ENCODE measurements at regions not wholly inside any gene's neighbourhood (a gene's known extent, or its start where the extent isn't known, plus 50 kb on each side); places are given as distances from the start of the nearest gene placed in this dataset.
A peak's percentile ranks its signal among the peaks of the same experiment; 100 is the strongest.

DNA sequence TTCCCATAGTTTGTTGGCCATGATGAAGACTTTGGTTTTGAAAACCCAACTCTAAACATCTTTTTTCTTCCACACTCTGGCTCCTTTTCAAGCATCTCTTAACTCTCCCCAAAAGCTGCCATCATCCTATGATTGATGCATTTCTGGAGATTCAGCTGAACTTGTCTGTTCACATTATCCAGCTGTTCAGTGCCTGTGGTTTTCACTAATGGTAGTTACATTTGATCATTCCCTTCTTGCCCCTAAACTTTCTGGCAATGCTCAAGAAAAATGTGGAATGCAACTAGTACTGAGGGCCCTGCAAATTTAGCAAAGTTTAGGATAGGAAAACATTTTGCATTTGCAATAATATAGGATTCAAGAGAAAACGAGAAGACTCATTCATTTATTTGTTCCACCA is 267.5 kb downstream of the ENC1 start:
- no peak for DNase-seq
- intact Hi-C loops (cut with DNase I, micrococcal nuclease), result no loop called here
- no peak for ATAC-seq

GRCh38 chr5:74372502-74373064 is 267.9 kb downstream of the ENC1 start:
- ATAC-seq, result no peak
- intact Hi-C loops (cut with DNase I, micrococcal nuclease), result no loop called here
- no peak for DNase-seq

DNA sequence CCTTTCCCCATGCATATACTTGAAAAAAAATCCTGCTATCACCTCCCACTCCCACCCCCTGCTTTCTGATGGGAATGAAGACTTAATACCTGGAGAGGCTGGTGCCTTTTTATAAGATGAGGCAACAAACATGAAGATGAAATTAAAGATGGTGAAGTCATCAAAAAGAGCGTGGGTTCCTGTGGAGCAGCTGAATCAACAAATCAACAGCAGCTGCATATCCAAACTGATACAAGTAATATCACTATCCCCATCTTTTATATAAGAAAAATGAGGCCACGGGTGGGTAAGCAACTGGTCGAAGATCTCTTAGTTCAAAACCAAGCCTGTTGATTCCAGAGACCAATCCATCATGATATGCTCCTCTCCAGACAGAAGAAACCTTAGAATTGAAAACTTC is 268.5 kb downstream of the ENC1 start:
- DNase-seq (no peak), ATAC-seq (no peak)
- intact Hi-C loops (cut with DNase I, micrococcal nuclease), result no loop called here

DNA sequence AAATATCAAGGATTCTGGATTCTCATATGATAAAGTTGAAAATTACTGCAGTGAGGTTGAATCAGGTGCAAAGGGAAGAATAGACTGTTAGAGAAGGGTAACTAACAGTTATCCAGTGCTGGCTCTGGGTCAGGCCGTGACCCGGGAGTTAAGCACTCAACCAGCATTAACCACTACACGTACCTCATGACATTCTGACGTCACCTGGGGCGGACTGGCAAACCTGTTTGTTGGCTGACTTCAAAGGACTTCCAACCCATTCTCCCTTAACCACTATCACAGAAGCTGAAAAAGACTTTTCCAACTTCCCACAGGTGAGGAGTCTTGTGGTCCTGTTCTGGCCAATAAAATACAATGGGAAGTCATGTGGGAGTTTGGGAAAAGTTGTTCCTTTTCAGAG is 268.9 kb downstream of the ENC1 start:
- ATAC-seq (no peak), DNase-seq (no peak)
- intact Hi-C loops (cut with DNase I, micrococcal nuclease), result no loop called here

GRCh38 chr5:74370168-74370567 is 270.4 kb downstream of the ENC1 start:
- intact Hi-C loops (cut with DNase I, micrococcal nuclease), result no loop called here

DNA sequence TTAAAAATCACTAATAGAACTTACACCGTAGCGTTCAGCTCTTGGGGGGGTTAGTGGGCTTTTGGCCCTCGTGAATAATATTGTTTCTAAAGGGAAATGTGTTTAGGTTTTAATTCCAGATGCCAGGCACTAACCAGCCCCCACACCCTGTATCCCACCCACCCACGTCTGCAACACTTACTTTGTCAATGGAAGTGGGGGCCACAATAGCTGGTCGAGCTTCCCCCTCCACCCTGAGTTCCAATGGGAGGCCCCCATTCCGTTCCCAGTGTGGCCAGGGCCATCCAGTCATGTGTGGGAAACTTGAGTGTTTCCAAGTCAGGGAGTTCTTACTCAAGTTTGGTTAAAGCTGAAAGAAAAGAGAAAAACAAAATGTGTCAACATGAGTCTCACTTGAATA is 271.4 kb downstream of the ENC1 start:
- intact Hi-C loops (cut with DNase I, micrococcal nuclease), result no loop called here
- no peak for DNase-seq
- ATAC-seq, result no peak

More at GRCh38 chr5:74370168-74370567, 270.4 kb downstream of the ENC1 start:
- ATAC-seq, result no peak
- DNase-seq, result no peak

DNA sequence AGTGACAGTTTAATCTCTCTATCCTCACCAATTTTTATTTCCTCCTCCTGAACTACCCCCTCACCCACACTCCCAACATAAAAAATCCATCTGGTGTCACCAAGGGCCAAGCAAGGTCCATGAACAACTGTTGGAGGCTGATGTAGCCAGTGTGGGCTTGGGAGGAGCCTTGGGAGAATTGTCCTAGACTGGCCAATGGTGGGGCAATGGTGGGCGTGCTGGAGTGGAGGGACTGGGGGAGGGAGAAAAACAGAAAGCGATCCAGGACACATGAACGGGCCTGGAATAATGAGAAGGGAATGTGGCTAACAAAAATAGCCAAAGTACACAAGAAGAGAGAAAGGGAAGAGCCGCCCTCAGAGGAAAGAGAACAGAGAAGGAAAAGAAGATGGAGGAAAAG is 272.6 kb downstream of the ENC1 start:
- no peak for ATAC-seq

GRCh38 chr5:74367241-74367733 is 273.2 kb downstream of the ENC1 start:
- DNase-seq (no peak), ATAC-seq (no peak)
- intact Hi-C loops (cut with DNase I, micrococcal nuclease), result no loop called here

More for the DNA sequence above, 272.6 kb downstream of the ENC1 start:
- intact Hi-C loops (cut with DNase I, micrococcal nuclease), result no loop called here
- no peak for DNase-seq

GRCh38 chr5:74365723-74366122 is 274.8 kb downstream of the ENC1 start:
- ATAC-seq (no peak), DNase-seq (no peak)
- intact Hi-C loops (cut with DNase I, micrococcal nuclease), result no loop called here

DNA sequence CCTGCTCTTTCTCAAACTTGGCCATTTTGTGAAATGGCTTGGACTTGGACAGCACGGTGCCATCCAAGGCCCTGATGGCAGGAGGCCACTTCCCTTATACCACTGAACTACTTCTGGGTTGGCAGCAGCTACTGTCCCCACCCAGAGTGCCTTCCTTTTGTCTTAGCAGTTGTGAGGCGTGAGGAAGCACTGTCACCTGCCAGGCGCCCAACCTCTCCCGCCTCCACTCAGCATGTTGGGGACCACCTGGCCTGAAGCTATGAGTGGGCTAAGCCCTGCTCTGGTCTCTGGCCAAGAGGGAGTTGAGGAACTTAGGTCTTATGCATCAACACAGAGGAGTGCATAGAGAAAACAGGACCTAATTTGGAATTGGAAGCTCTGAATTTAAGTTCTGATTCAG is 276.0 kb downstream of the ENC1 start:
- intact Hi-C loops (cut with DNase I, micrococcal nuclease), result no loop called here
- DNase-seq (no peak), ATAC-seq (no peak)

DNA sequence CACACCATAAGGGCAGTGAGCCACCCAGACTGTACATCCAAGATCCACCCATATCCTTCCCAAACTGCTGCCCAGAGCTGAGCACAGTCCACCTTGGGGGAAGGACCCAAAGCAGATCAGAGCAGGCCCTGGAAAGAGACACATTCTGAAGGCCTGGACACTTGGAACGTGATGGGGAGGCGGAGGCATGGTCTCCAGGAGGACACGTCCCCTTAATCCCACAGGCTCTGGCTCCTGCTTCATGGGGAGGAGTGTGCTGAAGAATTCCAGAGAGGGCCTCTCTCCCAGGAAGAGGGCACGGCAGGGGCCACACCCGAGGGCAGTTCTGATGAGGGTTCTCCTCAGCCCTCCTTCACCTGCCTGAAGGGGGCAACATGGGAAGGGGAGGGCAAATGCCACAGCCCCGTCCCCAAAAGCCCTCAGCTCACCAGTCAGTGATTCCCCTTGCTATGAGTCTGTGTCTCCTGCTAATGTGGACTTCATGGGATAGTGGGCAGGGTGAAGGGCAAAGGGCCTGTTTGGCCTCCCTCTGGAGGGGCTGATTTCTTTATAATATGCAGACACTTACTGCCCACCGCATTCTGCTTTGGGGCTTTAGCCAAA is 276.8 kb downstream of the ENC1 start:
- ATAC-seq (no peak), DNase-seq (no peak)
- intact Hi-C loops (cut with DNase I, micrococcal nuclease), result no loop called here

DNA sequence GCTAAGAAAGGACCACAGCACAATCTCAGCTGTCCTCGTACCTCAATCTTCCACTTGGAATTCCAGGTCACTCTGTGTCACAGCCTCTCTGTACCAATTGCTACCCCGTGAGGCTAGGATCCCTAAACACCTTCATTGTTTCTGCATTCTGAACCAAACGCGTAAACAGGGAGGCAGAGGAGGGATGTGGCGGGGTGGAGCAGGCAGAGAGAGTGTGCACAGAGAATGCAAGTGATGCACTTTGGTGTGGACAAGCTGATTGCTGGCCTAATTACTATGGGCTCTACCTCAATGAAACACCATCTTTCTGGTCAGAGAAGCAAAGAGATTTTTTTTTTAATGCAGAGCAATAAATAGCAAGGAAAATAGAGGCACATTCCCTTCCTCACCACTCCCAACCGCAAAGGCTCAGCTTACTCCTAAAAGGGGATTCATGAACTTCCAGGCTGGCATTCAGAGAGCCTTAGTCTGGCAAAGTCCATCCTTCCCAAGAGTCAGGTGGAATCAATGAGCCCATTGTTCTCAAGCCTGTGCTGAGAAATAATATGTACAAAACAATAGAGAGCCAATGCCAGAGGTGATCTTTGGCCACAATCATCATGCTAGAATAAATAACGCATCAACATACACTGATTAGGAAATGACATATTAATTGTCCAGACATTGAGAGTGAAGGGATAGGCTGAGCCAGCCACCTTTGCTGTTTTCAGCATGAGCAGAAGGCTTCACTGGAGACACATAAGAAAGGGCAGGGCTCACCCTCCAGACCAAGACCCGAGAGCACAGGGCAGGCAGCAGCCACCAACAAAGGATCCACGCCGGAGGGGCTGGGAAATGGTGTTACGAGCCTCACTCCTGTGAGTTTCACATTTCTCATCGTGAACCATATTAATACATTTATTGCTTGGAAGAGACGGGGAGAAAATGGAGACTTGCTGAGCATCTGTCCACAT is 278.8 kb downstream of the ENC1 start:
- DNase-seq, result peak in 1 of 2 donors; percentile 61
- peak; percentile 94 for ATAC-seq
- intact Hi-C loops (cut with DNase I, micrococcal nuclease), result no loop called here

GRCh38 chr5:74360535-74361210 is 279.9 kb downstream of the ENC1 start:
- ATAC-seq, result no peak
- intact Hi-C loops (cut with DNase I, micrococcal nuclease), result no loop called here
- no peak for DNase-seq

GRCh38 chr5:74357827-74358226 is 282.7 kb downstream of the ENC1 start:
- intact Hi-C loops (cut with DNase I, micrococcal nuclease), result no loop called here
- no peak for ATAC-seq

GRCh38 chr5:74356009-74356695 is 284.4 kb downstream of the ENC1 start:
- no peak for DNase-seq
- ATAC-seq, result no peak
- intact Hi-C loops (cut with DNase I, micrococcal nuclease), result no loop called here

More at GRCh38 chr5:74357827-74358226, 282.7 kb downstream of the ENC1 start:
- DNase-seq, result no peak

- intact Hi-C loops (cut with DNase I, micrococcal nuclease), result no loop called here
- DNase-seq (no peak), ATAC-seq (no peak)
Measured at GRCh38 chr5:74355041-74355824, 285.3 kb downstream of the ENC1 start.

DNA sequence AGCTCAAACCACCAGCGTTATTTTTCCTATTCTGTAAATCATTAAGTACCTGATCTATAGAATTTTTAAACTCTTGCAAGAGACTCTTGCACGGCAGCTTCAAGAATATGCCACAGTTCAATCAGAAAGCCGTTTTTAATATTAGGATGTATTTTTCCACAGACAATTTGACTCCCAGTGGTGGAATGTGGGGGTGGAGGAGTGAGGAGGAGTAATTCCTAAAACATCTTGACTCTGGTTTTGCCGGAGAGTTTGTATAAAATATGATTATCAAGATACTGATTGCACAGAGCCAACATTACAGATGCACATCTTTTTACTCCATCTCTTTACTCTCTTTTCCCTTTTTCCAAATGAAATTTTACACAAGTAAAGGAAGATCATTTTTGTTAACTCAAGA is 288.3 kb downstream of the ENC1 start:
- no peak for DNase-seq
- intact Hi-C loops (cut with DNase I, micrococcal nuclease), result no loop called here
- ATAC-seq, result no peak

Measured in left colon (tissue), 2 donors.